CD4-positive, alpha-beta T cell treated with Interleukin-10 for 1 hour (primary cell): ENCODE measurements at regions not wholly inside any gene's neighbourhood (a gene's known extent, or its start where the extent isn't known, plus 50 kb on each side); places are given as distances from the start of the nearest gene placed in this dataset.
A peak's percentile ranks its signal among the peaks of the same experiment; 100 is the strongest.

Experiments used
- DNase-seq: peaks from one replicate; pipeline ENCODE4 v3.0.0-alpha.2; 2020

- DNase-seq: no peak
These were observed 244.6 kb upstream of the TET2 start for GRCh38 chr4:104901961-104902605.

- DNase-seq: no peak
These were observed 241.6 kb upstream of the TET2 start for GRCh38 chr4:104905065-104905464.

GRCh38 chr4:104905546-104905945, 241.1 kb upstream of the TET2 start:
- DNase-seq: no peak

GRCh38 chr4:104906276-104906675, 240.4 kb upstream of the TET2 start:
- DNase-seq: no peak

- DNase-seq: no peak
These were observed 239.5 kb upstream of the TET2 start for GRCh38 chr4:104907074-104907649.

- no peak for DNase-seq
These were observed 238.7 kb upstream of the TET2 start for GRCh38 chr4:104907991-104908390.

- no peak for DNase-seq
These were observed 237.3 kb upstream of the TET2 start for GRCh38 chr4:104909376-104909775.

DNA sequence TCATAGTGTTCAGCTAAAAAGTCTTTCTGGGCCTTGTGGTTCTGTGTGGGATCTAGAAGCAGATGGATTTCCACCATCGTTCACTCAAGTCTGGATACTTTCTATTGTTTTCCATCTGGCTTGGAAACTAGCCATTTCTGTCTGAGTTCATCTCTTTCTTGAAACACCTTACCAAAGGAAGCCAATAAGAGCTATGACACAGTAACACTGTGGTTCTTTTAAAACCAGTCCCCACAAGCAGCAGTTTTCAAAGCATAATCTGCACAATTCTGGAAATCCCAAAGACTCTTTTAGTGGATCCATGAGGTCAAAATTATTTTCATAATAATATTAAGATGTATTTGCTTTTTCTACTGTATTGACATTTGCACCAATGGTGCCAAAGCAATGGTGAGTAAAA, 234.2 kb upstream of the TET2 start:
- no peak for DNase-seq

- no peak for DNase-seq
These were observed 231.3 kb upstream of the TET2 start for GRCh38 chr4:104915373-104915772.

DNA sequence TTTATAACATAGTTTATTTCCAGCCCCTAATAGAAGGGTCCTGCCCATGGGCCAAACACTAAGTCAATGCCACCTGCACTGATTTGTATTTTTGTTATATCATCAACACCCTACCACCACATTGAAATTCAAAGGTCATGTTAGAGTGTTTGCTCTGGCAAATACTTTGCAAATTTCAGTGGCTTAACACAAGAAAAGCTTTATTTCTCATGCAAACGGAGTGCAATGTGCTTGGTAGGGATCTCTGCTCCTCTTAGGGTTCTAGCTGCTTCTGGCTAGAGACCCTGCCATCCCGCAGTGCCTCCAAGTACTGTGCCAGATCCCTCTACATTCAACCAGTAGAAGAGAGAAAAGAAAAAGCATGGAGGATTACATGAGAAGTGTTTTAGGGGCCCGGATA, 230.8 kb upstream of the TET2 start:
- no peak for DNase-seq

DNA sequence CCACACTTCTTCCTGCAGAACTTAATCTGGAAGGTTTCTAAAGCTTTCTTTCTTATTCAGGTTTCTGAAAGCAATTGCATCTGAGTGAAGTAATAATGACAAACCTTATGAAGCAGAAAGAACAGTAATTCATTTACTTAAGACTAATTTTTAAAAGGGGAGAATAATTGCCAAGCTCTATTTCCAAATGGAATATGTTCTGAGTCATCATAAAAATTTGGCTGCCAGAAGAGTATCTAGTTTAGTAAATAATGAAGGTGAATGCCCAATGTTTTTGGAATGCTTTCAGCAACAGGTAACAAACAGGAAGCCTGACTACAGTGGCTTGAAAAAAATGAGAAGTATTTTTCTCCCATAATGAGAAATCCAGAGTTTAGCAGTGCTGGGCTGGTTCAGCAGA, 227.3 kb upstream of the TET2 start:
- no peak for DNase-seq

DNA sequence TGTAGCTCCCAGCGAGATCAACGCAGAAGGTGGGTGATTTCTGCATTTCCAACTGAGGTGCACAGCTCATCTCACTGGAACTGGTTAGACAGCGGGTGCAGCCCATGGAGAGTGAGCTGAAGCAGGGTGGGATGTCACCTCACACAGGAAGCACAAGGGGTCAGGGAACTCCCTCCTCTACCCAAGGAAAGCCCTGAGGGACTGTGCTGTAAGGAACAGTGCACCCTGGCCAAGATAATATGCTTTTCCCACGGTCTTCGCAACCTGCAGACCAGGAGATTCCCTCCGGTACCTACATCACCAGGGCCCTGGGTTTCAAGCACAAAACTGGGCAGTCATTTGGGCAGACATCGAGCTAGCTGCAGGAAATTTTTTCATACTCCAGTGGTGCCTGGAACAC, 216.4 kb upstream of the TET2 start:
- DNase-seq: no peak

GRCh38 chr4:104930745-104931736, 215.6 kb upstream of the TET2 start:
- DNase-seq: peak; percentile 48

DNA sequence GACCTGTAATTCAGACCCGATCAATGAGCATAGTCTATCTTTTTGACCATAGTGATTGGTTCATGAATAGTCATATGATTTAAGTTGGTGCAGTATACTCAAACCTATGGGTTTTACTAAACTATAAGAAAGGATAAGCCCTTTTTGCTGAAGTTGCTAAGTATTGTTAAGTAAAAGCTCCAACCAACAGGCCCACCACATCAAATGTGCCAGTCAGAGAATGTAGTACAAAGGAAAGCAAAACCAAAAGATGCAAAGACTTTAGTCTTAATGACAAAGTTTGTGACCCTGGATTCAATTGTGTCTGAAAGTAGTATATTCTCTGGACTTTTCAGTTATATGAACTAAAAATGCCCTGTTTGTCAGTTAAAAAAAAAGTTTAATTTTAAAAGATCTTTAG, 208.1 kb upstream of the TET2 start:
- DNase-seq: peak; percentile 33

GRCh38 chr4:104940927-104941326, 205.7 kb upstream of the TET2 start:
- no peak for DNase-seq

DNA sequence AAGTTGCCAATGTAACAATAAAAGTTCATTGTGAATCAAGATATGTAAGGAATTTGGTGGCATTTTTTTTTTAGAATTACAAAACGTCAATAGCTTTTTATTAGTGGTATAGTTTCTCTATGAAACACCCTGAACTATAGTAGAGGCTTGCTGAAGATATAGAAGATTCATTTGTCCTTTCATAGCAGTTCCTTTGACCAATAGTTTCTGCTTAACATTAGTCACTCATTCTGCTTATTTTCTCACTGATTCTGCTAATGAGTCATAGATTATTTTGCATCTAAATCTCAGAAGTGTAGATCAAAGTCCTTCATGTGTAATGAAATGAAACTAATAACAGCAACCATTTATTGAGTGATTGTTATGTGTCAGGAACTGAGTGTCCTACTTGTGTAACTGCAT, 205.0 kb upstream of the TET2 start:
- no peak for DNase-seq

DNA sequence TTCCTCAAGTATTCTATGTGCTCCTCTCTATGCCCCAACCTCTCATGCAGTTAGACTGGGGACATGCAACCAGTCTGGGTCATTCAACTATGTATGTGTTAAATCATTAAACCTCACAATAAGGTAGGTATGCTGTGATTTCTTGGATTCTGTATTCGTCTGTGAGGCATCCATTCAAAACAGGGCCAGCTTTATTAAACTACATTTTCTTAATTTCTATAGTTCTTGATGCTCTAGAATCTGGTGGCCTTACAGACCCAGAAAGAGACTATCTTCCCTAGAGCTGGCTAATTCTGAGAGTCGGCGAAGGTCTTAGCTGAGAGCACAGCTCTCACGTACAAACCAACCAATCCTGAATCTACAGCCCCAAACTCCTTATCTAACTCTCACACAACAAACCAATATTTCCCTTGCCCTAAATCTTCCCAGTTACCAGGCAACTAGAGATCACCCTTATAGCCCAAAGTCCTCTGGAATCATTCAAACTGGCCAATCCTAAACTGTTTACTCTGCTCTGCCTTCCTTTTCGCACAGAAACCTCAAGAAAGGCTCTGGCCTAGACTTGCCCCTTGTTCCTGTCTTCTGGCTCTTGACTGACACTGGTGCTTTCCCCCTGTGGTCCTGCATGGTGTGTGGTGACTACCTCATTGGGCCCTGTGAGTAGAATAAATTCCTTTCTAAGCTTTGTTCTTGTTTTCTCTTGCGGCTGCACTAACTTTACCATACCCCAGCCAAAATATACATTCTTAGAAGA, 203.5 kb upstream of the TET2 start:
- DNase-seq: peak; percentile 29

GRCh38 chr4:104944596-104944995, 202.1 kb upstream of the TET2 start:
- no peak for DNase-seq

GRCh38 chr4:104964410-104965175, 182.1 kb upstream of the TET2 start:
- no peak for DNase-seq

DNA sequence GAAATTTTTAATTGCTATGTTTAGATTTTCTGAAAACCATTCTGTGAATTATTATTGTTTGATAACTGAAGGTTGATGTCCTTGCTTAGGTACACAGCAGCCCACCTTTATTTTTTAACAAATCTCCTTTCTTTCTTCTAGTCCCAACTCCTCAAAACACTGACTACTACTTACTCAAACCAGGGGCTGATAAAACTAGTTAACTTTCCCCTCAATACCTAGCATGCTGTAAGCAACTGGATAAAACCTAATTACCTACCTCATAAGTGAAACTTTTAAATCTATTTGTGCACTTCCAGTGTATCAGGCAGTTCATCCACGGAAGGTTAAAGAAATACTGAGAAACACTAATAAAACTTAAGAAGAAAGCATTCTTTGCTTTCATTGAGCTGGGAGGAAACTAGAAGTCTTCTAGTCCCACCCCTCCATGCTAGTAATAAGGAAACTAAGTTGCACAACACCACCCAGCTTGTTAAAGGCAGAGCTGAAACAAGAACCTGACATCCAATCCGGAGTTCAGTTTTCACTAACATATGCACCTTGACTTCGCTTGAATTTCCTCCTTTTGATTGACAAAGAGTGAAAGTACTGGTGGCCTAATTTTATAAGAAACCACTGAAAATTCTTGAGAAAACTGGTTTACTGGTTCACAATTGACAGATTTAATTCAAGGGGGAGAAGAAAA, 180.2 kb upstream of the TET2 start:
- DNase-seq: peak; percentile 54

GRCh38 chr4:104967034-104967401, 179.7 kb upstream of the TET2 start:
- DNase-seq: peak; percentile 2
